ENCODE measurements at regions not wholly inside any gene's neighbourhood (a gene's known extent, or its start where the extent isn't known, plus 50 kb on each side); places are given as distances from the start of the nearest gene placed in this dataset.

DNA sequence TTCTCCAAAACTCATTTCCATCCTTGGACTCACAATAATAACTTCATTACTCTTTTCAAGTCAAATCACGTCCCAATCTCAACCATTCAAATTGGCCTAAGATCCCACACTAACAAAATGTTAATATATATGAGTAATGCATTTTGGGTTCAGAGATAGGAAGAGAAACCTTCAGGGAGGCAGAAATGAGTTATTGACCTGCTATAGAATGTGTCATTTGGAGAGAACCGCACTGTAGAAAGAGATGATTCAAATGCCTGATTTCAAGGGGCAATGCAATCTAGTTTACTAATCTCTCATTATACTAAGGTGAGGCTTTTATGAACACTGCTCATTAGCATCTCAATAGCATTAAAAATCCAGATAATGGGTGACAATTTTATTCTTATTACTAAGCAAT lies 1595.0 kb upstream of the GOT2 start:
- no peak for TF ChIP-seq EZH2phosphoT487 (conservative IDR thresholded peaks at IDR 0.05; ENCODE audit: low read length)
- TF ChIP-seq, protein P1, sequence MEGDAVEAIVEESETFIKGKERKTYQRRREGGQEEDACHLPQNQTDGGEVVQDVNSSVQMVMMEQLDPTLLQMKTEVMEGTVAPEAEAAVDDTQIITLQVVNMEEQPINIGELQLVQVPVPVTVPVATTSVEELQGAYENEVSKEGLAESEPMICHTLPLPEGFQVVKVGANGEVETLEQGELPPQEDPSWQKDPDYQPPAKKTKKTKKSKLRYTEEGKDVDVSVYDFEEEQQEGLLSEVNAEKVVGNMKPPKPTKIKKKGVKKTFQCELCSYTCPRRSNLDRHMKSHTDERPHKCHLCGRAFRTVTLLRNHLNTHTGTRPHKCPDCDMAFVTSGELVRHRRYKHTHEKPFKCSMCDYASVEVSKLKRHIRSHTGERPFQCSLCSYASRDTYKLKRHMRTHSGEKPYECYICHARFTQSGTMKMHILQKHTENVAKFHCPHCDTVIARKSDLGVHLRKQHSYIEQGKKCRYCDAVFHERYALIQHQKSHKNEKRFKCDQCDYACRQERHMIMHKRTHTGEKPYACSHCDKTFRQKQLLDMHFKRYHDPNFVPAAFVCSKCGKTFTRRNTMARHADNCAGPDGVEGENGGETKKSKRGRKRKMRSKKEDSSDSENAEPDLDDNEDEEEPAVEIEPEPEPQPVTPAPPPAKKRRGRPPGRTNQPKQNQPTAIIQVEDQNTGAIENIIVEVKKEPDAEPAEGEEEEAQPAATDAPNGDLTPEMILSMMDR (IDR thresholded peaks at IDR 0.05; ENCODE audit: insufficient read depth, low read length, poor library complexity, severe bottlenecking) = no peak

All from SU-DHL-6 (cell line).